Esophagus squamous epithelium (tissue), 5 donors: ENCODE measurements at regions not wholly inside any gene's neighbourhood (a gene's known extent, or its start where the extent isn't known, plus 50 kb on each side); places are given as distances from the start of the nearest gene placed in this dataset.

Experiments
- DNase-seq: peaks from one replicate; lab custom pipeline; 2025; lab: John Stamatoyannopoulos, UW
- H3K27ac ChIP-seq, 4 donors: fragments of 200-600 bp; sonication (generic); one replicate each; pipeline ENCODE4 v1.5.1; 2016 to 2019; ENCODE audit warnings: mild to moderate bottlenecking in 1 of 4
- H3K27me3 ChIP-seq, 4 donors: fragments of 200-600 bp; sonication (generic); 1 replicate in 3 of 4; 2 replicates in 1 of 4; pipeline versions ENCODE4 v1.5.1 to v1.6.0; 2017 to 2021; ENCODE audit warnings: antibody characterized with exemption in 1 of 4
- H3K36me3 ChIP-seq, 3 donors: fragments of 200-600 bp; sonication (generic); one replicate each; pipeline ENCODE4 v1.5.1; 2016 to 2019
- H3K4me1 ChIP-seq, 3 donors: fragments of 200-600 bp; sonication (generic); one replicate each; pipeline ENCODE4 v1.5.1; 2017 to 2019
- H3K4me3 ChIP-seq, 4 donors: fragments of 200-600 bp; sonication (generic); 1 replicate in 3 of 4; 2 replicates in 1 of 4; pipeline ENCODE4 v1.5.1; 2016 to 2019; ENCODE audit warnings: mild to moderate bottlenecking in 2 of 4, moderate library complexity in 1 of 4
- H3K9me3 ChIP-seq, 3 donors: fragments of 200-600 bp; sonication (generic); one replicate each; pipeline ENCODE4 v1.5.1; 2016 to 2019
- CTCF ChIP-seq, 6 experiments: fragments of 450-650 bp in 4 of 6; fragments of 200-600 bp in 2 of 6; sonication (generic) in 2 of 6; IDR thresholded peaks; one replicate each; pipeline ENCODE4 v1.5.1; 2016 to 2019; ENCODE audit warnings: antibody characterized with exemption in 6 of 6, mild to moderate bottlenecking in 4 of 6, moderate library complexity in 4 of 6
- POLR2A ChIP-seq, 4 donors: fragments of 450-650 bp; IDR thresholded peaks; one replicate each; pipeline ENCODE4 v1.6.1; 2017; ENCODE audit warnings: antibody characterized with exemption in 4 of 4, mild to moderate bottlenecking in 4 of 4, moderate library complexity in 3 of 4
- WGBS, 2 donors: methylation state at CpG; one replicate each; pipeline ENCODE4 v1.1.5; 2018; 5-methylcytosine and 5-hydroxymethylcytosine counted together
- intact Hi-C: fragments of 100-400 bp; cut with DNase I; formaldehyde crosslinking; loops from one replicate; pipeline ENCODE4 v1.15.0; 2022
- donor health status: DM: yes; HTN: yes; CAD: no.

GRCh38 chr9:15033316-15033715, 123.1 kb upstream of the FREM1 start:
- no peak for TF ChIP-seq POLR2A (IDR thresholded peaks at IDR 0.05)
- TF ChIP-seq CTCF (IDR thresholded peaks at IDR 0.05), result no peak
- Histone ChIP-seq H3K36me3 (no peaks in the 10 kb centered on the region), H3K9me3 (no peaks in the 10 kb centered on the region), H3K4me1 (no peaks in the 10 kb centered on the region), H3K27me3 (no peaks in the 10 kb centered on the region), H3K4me3 (no peak overlapping the region), H3K27ac (no peak overlapping the region)
- intact Hi-C loops, result no loop called here
- WGBS, 2 donors, result 84 to 85% methylated on average over 4 of the region's 4 CpGs
- DNase-seq, result no peak

- TF ChIP-seq CTCF (IDR thresholded peaks at IDR 0.05) (no peak), POLR2A (IDR thresholded peaks at IDR 0.05) (no peak)
- 91 to 100% methylated on average over 1 of the region's 1 CpG for WGBS, 2 donors
- no peaks in the 10 kb centered on the region for H3K9me3 ChIP-seq
- intact Hi-C loops, result no loop called here
- H3K4me1 ChIP-seq, result no peaks in the 10 kb centered on the region
- H3K4me3 ChIP-seq, result no peak overlapping the region
- no peaks in the 10 kb centered on the region for H3K27me3 ChIP-seq
- no peak overlapping the region for H3K27ac ChIP-seq
- no peak for DNase-seq
- H3K36me3 ChIP-seq, result no peaks in the 10 kb centered on the region
Measured at GRCh38 chr9:15032860-15033259, 122.6 kb upstream of the FREM1 start.

- no peaks in the 10 kb centered on the region for H3K27me3 ChIP-seq
- H3K9me3 ChIP-seq, result no peaks in the 10 kb centered on the region
- no peaks in the 10 kb centered on the region for H3K4me1 ChIP-seq
- 64 to 75% methylated on average over 1 of the region's 1 CpG for WGBS, 2 donors
- no peak overlapping the region for H3K27ac ChIP-seq
- no peak overlapping the region for H3K4me3 ChIP-seq
- TF ChIP-seq CTCF (IDR thresholded peaks at IDR 0.05) (no peak), POLR2A (IDR thresholded peaks at IDR 0.05) (no peak)
- DNase-seq, result no peak
- intact Hi-C loops, result no loop called here
- no peaks in the 10 kb centered on the region for H3K36me3 ChIP-seq
Measured at GRCh38 chr9:15021146-15021545, 110.9 kb upstream of the FREM1 start.

GRCh38 chr9:15018096-15018637, 107.9 kb upstream of the FREM1 start:
- no peaks in the 10 kb centered on the region for H3K4me1 ChIP-seq
- 74 to 75% methylated on average over 5 to 6 of the region's 6 CpGs for WGBS, 2 donors
- H3K9me3 ChIP-seq, result no peaks in the 10 kb centered on the region
- no peaks in the 10 kb centered on the region for H3K27me3 ChIP-seq
- TF ChIP-seq POLR2A (IDR thresholded peaks at IDR 0.05), result no peak
- TF ChIP-seq CTCF (IDR thresholded peaks at IDR 0.05), result no peak
- intact Hi-C loops, result no loop called here
- no peak overlapping the region for H3K4me3 ChIP-seq
- no peaks in the 10 kb centered on the region for H3K36me3 ChIP-seq
- H3K27ac ChIP-seq, result no peak overlapping the region
- DNase-seq, result no peak

- no peaks in the 10 kb centered on the region for H3K4me1 ChIP-seq
- intact Hi-C loops, result no loop called here
- no peaks in the 10 kb centered on the region for H3K36me3 ChIP-seq
- H3K27me3 ChIP-seq, result no peaks in the 10 kb centered on the region
- DNase-seq, result no peak
- H3K4me3 ChIP-seq, result no peak overlapping the region
- no peaks in the 10 kb centered on the region for H3K9me3 ChIP-seq
- no peak overlapping the region for H3K27ac ChIP-seq
- no peak for TF ChIP-seq POLR2A (IDR thresholded peaks at IDR 0.05)
- no peak for TF ChIP-seq CTCF (IDR thresholded peaks at IDR 0.05)
Measured at GRCh38 chr9:15010581-15010980, 100.4 kb upstream of the FREM1 start.
